ENCODE measurements at regions not wholly inside any gene's neighbourhood (a gene's known extent, or its start where the extent isn't known, plus 50 kb on each side); places are given as distances from the start of the nearest gene placed in this dataset.

DNA sequence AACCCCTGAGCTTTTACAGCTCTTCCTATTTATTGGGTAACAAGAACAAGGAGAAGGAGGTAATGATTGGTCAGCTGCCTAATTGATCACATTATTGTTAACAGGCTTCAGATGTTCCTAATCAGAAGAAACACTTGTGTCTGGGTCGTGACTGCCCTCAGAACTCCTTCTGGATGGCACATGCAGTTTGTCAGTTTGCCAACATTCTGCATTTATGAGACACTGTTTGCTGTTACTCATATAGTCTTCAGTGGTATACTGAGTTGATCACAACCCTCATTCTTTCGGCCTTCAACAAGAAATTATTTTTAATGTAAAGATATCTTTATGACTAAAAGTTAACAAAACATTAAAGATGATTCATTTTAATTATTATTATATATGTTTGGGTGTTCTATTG is 95.7 kb upstream of the DOCK10 start:
- DNase-seq (ENCODE audit: low read depth), result no peak

DNA sequence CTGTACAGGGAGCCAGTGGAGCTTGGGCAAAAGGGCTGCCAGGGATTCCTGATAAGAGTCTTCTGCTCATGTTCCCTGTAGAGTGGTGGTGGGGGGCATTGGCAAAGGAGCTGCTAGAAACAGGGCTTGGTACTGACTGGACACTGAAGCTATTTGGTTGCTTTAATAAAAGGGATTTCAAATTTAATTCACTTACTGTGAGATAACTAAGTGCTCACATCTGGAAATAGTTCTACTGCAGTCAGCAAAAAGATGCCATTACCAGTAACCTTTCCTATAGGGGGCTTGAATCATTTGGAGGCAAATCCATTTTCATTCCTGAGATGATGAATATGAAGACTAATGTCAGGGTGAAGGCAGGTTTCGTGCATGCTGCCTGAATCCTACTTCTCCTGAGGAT is 94.3 kb upstream of the DOCK10 start:
- DNase-seq (ENCODE audit: low read depth), result no peak

DNA sequence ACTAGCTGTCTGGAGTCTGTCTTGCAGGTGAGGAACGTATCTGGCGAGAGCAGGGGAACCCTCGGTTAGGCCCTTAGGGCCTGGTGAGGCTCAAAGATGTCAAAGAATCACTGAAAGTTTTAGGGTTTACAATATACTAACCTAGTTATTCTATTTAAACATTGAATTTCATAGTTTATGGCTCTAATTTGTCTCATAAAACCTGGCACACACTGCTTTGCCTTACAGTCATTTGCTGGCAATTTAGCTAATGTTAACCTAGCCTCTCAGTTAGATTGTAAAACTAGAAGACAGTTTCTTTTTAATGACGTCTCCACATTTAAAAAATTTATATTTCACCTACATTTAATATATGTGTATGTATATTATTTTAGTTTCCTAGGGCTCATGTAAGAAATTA is 89.6 kb upstream of the DOCK10 start:
- DNase-seq (ENCODE audit: low read depth), result no peak

DNA sequence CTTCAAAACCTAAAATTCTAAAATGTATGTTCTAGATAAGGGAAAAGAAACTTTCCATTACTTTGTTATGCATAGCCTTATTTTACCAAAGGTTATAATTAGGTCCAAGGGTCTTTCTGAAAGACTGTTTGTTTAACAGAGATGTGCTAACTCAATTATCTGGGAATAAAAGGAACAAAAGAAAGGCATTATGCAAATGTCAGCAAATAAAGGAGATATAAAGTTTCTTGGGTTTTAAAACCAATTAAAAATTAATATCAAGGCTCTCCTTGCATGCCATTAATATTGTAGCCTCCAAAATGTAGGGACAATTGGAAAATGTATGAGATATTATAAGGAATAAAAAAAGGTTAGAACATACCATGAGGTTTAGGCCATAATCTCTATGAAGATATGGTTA is 87.8 kb upstream of the DOCK10 start:
- DNase-seq (ENCODE audit: low read depth), result no peak

DNA sequence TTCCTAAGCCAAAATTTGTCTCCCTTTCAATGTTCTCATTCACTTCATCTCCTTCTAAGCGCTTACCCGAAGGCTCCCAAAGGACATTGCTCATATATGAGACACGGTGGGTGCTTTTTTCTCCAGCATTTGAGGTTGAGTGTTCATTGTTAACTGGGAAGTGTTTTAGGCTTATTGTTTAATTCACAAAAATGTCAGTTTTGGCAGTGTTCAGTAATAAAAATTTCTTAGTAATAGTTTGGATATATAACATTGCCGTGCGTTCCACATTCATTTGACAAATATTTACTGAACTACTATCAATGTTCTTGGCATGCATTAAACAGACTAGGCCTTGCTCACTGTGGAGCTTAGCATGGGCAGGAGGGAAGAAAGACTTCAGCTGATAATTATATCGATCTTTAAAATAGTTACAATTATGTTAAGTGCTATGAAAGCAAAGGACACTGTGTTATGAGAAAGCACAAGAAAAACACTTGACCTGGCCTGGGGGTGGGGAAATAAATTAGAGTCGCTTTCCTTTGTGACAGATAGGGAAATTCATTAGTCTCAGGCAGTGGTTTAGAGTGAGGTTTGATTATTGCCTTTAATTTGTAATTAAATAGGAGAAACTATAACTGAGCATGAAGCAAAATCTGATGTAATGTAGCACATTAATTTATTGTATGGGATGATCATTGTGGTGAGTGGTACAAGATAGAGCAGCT is 82.2 kb upstream of the DOCK10 start:
- no peak for DNase-seq (ENCODE audit: low read depth)

DNA sequence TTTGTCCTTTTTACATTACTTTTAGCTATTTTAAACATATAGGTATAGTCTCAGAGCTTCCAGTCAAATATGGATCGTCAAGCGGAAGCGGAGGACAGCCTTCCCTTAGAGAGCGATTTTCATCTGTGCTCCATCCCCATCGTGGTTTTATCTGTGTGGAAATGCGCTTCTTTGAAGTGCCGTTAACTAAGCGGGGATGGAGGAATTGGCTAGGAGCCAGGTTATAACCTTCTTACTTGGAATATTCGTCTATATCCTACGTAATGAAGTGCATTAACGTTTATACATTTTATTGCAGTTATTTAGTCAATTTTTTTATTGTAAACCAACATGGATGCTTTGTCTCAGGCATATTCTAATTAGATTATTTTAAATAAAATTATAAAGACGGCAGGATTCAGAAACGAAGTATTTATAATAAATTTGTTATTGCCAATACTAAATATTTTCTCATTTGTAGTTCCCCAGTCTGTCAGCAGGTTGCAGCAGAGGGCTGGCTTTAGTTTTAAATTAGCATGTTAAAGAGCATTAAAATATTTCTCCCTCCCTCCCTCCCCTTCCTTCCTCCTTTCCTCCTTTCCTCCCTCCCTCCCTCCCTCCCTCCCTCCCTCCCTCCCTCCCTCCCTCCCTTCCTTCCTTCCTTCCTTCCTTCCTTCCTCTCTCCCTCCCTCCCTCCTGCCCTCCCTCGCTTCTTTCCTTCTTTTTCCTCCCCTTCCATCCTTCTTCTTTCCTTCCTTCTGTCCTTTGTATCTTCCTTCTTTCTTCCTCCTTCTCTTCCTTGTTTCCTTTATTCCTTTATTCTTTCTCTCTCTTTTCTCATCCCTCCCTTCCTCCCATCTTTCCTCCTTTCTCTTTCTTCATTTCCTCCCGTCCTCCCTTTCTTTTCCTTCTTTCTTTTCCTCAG is 80.6 kb upstream of the DOCK10 start:
- no peak for DNase-seq (ENCODE audit: low read depth)

DNA sequence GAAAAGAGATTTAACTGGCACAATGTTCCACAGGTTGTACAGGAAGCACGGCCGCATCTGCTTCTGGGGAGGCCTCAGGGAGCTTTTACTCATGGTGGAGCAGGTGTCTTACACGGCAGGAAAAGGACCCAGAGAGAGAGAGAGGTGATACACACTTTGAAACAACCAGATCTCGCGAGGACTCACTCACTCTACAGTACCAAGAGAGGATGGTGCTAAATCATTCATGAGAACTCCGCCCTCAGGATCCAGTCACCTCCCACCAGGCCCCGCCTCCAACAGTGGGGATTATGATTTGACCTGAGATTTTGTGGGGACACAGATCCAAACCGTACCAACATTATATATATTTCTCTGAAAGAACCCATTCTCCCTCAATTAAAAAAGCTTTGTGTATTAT is 79.7 kb upstream of the DOCK10 start:
- no peak for DNase-seq (ENCODE audit: low read depth)

DNA sequence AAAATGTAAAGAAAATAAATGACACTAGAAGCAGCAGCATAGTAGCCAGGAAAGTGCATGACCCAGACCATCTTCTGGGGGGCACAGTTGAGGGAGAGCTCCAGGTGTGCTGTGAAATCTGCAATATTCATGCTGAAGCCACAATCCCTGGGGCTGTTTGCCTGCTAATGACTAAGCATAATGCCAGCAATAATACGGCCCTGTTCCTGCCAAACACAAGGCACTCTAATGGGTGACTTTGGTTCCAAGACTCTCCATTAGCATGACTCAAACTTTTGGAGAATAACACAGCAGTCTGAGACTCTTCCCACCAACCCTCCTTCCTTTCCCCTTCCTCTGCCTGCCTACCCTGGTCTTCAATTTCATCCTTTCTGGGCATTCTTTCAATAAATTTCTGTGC is 77.9 kb upstream of the DOCK10 start:
- DNase-seq (ENCODE audit: low read depth), result no peak

DNA sequence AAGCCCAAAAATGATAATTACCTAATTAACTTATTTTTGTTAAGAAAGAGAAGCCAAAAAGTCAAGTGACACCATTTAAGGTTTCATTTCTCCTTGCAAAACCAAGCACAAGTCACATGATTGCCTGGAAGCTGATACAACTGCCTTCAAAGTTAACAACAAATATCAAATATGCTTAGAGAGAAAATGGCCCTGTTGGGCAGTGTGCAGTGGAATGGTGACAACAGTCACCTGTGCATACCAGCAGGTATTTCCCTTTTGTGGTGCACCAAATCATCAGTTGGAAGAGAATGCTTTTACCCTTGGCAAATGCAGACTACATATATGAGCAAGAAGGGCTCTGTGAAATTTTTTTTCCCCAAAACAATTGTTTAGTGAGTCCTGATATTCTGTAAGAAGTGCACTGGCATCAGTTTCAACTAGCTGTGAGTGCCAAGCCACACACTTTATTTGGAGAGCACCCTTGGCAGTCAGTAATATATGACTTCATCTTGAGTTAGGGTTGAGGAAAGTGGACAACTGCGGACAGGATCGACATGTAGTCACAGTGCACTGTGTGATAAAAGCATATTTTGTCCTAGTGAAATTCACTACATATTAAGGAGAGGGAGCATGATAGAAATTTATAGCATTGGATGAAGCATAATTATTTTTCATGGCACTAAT is 74.9 kb upstream of the DOCK10 start:
- DNase-seq (ENCODE audit: low read depth), result no peak

DNA sequence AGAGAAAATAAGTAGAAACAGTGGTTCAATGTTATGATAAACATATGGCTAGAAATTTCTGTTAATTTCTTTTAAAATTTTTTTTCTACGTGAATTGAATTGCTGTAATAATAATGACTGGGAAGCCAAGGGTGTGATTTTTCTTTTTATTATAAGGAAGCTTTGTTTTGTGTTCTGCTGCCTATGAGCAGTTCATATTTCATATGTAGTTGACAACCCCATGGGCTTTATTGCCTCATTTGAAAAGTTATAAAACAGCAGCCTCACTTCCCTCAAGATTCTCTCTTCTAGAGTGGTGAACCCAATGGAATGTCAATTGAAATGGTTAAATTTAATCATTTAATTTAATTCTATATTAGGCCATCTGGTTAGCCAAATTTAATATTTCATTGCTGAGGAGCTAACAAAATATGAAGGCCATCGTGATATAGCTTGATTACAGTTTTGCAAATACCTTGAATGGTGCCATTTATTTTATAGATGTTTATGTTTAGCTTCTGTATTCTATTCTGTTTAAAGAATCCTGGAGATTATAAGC is 72.6 kb upstream of the DOCK10 start:
- DNase-seq (ENCODE audit: low read depth), result no peak

DNA sequence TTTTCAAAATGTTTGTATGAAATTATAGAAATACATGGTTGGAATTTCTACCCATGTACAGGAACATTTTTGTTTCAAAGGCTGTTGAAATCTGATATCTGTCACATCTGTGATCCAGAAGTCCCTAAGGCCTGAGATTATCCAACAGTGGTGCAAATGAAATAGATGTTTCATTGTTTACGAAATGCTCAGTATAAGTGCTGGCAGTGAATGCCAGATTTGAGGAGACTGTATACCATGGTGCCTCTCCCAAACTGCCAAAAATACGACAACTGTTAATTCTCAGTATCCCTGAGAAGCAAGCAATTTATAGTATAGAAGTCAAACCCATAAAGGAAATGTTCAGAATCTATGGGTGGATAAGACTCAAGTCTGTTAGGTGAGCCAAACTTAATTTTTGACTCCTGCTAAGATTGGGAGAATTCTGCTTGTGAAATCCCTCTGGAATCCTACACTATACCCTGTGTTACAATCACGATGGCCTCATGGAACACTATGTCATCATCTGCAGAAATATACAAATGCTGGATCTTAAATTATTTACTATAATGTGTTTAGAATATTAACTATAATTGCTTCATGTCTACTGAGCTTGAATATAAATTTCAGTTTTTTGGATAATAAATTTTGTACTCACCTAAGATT is 71.2 kb upstream of the DOCK10 start:
- DNase-seq (ENCODE audit: low read depth), result no peak

DNA sequence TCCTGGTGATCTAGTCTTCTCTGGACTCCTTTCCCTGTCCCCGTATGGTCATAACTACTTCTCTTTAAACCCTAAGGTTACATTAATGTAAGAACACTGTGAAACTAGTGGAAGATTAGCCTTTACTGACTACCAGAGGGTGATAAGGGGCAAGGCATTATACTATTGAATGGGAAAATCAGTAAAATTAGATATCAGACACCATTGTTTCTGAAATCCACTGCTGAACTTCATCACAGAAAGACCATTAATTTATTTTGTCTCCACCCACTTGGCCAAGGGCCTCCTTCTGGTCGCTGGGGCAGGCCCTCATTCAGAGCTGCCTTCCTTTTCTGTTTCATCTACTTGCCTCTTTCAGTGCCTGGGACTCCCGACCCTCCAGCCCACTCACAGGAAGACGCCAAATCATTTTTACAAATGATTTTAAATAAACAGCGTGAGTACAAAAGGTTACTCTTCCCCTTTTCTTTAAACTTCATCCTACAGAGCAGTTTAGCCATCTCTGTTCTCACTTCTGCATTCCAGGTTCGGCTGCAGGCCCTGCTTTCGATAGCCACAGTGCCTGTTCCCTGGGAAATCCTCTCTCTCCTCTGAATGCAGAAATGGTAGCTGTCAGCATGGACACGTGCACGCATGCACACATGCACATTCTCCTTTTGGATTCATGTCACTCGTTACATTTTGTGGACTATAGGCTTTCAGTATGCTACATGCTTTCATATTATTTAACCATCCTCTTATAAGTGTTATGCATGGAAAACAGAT is 70.3 kb upstream of the DOCK10 start:
- no peak for DNase-seq (ENCODE audit: low read depth)

DNA sequence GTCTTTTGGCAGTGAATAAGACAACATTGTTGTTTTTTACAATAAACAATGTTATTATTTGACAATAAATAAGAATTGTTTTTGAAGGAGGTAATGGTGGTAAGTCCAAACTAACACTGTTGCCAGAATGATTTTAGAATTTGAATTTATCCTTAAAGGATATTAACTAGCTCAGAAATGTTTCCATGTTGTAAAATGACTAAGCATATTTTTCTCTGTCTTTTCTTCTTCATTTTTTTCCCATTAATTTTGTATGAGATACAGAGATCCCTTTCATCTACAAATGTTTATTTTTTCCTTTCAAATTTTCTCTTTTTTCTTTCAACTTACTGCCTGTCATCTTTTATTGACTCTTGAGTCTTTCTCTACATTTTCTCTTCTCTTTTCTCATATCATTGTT is 66.5 kb upstream of the DOCK10 start:
- no peak for DNase-seq (ENCODE audit: low read depth)

DNA sequence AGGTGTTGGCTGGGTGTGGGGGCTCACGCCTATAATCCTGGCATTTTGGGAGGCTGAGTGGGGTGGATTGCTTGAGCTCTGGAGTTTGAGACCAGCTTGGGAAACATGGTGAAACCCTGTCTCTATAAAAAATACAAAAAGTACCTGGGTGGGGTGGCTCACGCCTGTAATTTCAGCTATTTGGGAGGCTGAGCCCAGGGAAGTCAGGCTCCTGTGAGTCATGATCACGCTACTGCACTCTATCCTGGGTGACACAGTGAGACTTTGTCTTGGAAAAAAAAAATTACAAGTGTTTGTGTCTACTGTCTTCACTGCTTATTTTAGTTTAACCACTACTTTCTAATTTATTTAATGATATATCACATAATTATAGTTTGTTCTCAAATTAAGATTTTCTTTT is 62.7 kb upstream of the DOCK10 start:
- no peak for DNase-seq (ENCODE audit: low read depth)

DNA sequence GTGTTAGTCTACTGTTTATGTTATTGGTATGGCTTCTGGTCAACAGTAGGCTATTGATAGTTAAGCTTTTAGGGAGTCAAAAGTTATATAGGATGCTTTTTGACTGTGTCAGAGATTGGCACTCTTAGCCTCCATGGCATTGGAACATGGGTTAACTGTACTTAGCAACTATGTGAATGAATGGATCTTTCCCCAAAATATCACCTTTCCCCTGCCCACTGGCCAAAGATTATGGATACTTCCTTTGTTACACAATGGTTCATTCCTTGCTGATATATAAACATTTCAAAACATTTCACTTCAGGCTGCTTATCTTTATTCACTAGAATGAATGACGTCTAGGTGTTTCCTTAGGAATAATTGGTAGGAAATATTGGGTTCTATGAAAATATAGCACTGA is 62.1 kb upstream of the DOCK10 start:
- DNase-seq (ENCODE audit: low read depth), result no peak

DNA sequence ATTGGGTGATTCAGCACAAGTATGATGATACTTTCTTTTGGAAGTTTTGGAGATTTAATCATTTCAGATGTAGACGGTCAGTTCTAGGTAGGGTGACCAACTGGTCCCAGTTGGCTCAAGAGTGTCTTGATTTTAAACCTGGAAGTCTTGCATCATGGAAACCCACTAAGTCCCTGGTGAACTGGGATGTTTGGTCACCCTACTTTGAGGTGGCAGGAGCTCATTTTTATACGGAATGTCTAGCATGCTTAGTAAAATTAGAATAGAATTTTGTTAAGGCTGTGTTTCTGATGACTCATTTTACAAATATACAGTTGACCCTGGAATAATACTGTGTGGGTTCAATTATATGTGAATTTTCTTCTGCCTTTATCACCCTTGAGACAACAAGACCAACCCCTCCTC is 61.5 kb upstream of the DOCK10 start:
- DNase-seq (ENCODE audit: low read depth), result no peak

DNA sequence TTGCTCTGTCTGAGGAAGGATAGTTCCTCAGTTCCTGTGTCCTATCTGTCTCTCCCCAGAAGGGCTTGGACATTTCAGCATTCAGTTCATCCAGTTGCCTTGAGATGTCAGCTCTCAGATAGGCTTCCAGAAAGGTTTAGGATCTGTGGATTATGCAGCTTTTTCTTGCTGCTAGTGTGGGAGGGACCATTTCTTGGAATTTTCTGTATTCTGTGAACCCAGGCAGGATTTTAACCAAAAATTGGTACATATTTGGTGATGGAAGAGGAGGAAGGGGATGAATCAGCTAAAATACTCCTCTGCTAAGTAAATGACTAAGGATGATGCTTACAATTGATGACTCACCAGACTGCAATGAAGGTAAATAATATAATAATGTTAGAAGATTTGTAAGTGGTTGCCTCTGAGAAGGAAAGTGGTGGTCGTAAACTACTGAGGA is 58.6 kb upstream of the DOCK10 start:
- DNase-seq (ENCODE audit: low read depth), result peak; percentile 65

DNA sequence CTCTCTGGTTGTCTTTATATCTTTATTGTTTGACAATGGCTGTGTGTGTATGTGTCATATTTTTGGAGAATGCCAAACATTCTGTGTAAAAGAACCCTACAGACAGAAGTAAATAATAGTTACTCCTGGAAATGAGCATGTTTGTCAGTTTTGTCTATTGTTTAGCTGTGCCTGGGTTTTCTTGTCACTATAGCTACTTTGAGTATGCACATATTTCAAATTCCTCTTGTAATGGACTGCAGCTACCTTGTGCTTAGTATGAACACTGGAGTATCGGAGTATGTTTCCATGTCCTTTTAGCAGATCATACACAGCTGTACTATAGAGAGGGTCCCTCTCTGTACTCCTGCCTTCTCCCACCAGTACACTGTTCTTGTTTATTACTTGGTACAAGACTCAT is 58.0 kb upstream of the DOCK10 start:
- no peak for DNase-seq (ENCODE audit: low read depth)

DNA sequence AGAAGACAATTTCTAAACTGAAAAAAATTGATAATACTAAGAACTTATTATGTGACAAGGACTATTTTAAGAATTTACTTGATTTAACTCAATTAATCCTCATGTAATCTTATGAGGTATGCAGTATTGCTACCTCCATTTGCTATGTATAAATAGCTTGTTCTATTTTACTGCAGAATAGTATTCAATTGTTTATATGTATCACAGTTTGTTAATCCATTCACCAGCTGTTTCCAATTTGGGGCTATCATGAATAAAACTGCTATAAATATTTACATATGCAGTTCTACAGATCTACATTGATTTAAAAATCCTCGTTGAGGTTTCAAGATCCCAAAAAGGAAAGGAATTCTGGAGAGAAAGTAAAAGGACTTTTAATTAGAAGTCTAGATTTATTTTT is 54.8 kb upstream of the DOCK10 start:
- no peak for DNase-seq (ENCODE audit: low read depth)
